ENCODE measurements at regions not wholly inside any gene's neighbourhood (a gene's known extent, or its start where the extent isn't known, plus 50 kb on each side); places are given as distances from the start of the nearest gene placed in this dataset.

GRCh38 chr4:60588556-60588955 is 611.6 kb upstream of the ADGRL3 start:
- intact Hi-C loops (cut with DNase I) = no loop called here
- Histone ChIP-seq H3K27me3 (no peaks in the 10 kb centered on the region), H3K4me1 (no peaks in the 10 kb centered on the region), H3K27ac (no peak overlapping the region), H3K9me3 (no peaks in the 10 kb centered on the region), H3K4me3 (no peak overlapping the region), H3K36me3 (no peaks in the 10 kb centered on the region)
- TF ChIP-seq POLR2A (IDR thresholded peaks at IDR 0.05) = no peak
- TF ChIP-seq CTCF (IDR thresholded peaks at IDR 0.05) = no peak
- WGBS (ENCODE audit: insufficient coverage, low coverage, low lambda C conversion rate, missing lambda C conversion rate) = 19% methylated on average over 1 of the region's 1 CpG
- no peak for ATAC-seq
- no peak for DNase-seq

- 43% methylated on average over 5 of the region's 5 CpGs for WGBS (ENCODE audit: insufficient coverage, low coverage, low lambda C conversion rate, missing lambda C conversion rate)
- intact Hi-C loops (cut with DNase I) = no loop called here
- ATAC-seq (no peak), DNase-seq (no peak)
- Histone ChIP-seq H3K4me3 (no peak overlapping the region), H3K27ac (no peak overlapping the region), H3K36me3 (no peaks in the 10 kb centered on the region), H3K27me3 (no peaks in the 10 kb centered on the region), H3K9me3 (no peaks in the 10 kb centered on the region), H3K4me1 (no peaks in the 10 kb centered on the region)
- no peak for TF ChIP-seq POLR2A (IDR thresholded peaks at IDR 0.05)
- no peak for TF ChIP-seq CTCF (IDR thresholded peaks at IDR 0.05)
These were observed 610.7 kb upstream of the ADGRL3 start for GRCh38 chr4:60589425-60589824.

GRCh38 chr4:60590116-60590515 is 610.0 kb upstream of the ADGRL3 start:
- intact Hi-C loops (cut with DNase I) = no loop called here
- no peaks in the 10 kb centered on the region for H3K27me3 ChIP-seq
- DNase-seq (no peak), ATAC-seq (no peak)
- H3K4me3 ChIP-seq = no peak overlapping the region
- H3K36me3 ChIP-seq = no peaks in the 10 kb centered on the region
- no peaks in the 10 kb centered on the region for H3K4me1 ChIP-seq
- no peaks in the 10 kb centered on the region for H3K9me3 ChIP-seq
- H3K27ac ChIP-seq = no peak overlapping the region
- TF ChIP-seq CTCF (IDR thresholded peaks at IDR 0.05) = no peak
- TF ChIP-seq POLR2A (IDR thresholded peaks at IDR 0.05) = no peak

GRCh38 chr4:60605646-60606354 is 594.3 kb upstream of the ADGRL3 start:
- Histone ChIP-seq H3K27ac (no peak overlapping the region), H3K4me1 (no peaks in the 10 kb centered on the region), H3K4me3 (no peak overlapping the region), H3K9me3 (no peaks in the 10 kb centered on the region), H3K27me3 (no peaks in the 10 kb centered on the region), H3K36me3 (no peaks in the 10 kb centered on the region)
- no peak for TF ChIP-seq CTCF (IDR thresholded peaks at IDR 0.05)
- TF ChIP-seq POLR2A (IDR thresholded peaks at IDR 0.05) = no peak
- WGBS (ENCODE audit: insufficient coverage, low coverage, low lambda C conversion rate, missing lambda C conversion rate) = 38% methylated on average over 2 of the region's 2 CpGs
- ATAC-seq (no peak), DNase-seq (no peak)
- intact Hi-C loops (cut with DNase I) = no loop called here

Measured in right lobe of liver (tissue), 6 donors.